Activated T-helper 2 cell treated with anti-CD3 and anti-CD28 coated beads, Interferon-gamma antibody, Interleukin-2, Interleukin-4, amounts not matched to agents 10 μg/mL and 5 μg/mL and 100 μg/mL, durations not matched to agents 14 hours and 24 hours and 36 hours (primary cell): ENCODE measurements at regions not wholly inside any gene's neighbourhood (a gene's known extent, or its start where the extent isn't known, plus 50 kb on each side); places are given as distances from the start of the nearest gene placed in this dataset.
"Not testable (repeated sequence)": the region's sequence is repeated elsewhere in the genome, so short reads cannot be mapped to it uniquely, and the experiment has no call there.

ENCODE experiments used
- DNase-seq: peaks from one replicate; pipeline ENCODE4 v3.0.0; 2021; ENCODE audit warnings: low spot score
- H3K27ac Mint-ChIP-seq: one replicate; pipeline ENCODE4 v1.8.0; 2021; ENCODE audit warnings: mixed read lengths
- H3K27me3 Mint-ChIP-seq: one replicate; pipeline ENCODE4 v1.8.0; 2021; ENCODE audit warnings: low read depth, mixed read lengths
- H3K36me3 Mint-ChIP-seq: one replicate; pipeline ENCODE4 v1.8.0; 2021; ENCODE audit warnings: low read depth, mixed read lengths
- H3K4me1 Mint-ChIP-seq: one replicate; pipeline ENCODE4 v1.8.0; 2021; ENCODE audit warnings: low read depth, mixed read lengths
- H3K4me3 Mint-ChIP-seq: one replicate; pipeline ENCODE4 v1.8.0; 2021; ENCODE audit warnings: low read depth, mild to moderate bottlenecking, moderate library complexity, mixed read lengths
- H3K9me3 Mint-ChIP-seq: one replicate; pipeline ENCODE4 v1.8.0; 2021; ENCODE audit warnings: mixed read lengths
- intact Hi-C: fragments of 100-400 bp; cut with micrococcal nuclease; formaldehyde crosslinking; loops from one replicate; pipeline ENCODE4 v1.15.1; 2023

DNA sequence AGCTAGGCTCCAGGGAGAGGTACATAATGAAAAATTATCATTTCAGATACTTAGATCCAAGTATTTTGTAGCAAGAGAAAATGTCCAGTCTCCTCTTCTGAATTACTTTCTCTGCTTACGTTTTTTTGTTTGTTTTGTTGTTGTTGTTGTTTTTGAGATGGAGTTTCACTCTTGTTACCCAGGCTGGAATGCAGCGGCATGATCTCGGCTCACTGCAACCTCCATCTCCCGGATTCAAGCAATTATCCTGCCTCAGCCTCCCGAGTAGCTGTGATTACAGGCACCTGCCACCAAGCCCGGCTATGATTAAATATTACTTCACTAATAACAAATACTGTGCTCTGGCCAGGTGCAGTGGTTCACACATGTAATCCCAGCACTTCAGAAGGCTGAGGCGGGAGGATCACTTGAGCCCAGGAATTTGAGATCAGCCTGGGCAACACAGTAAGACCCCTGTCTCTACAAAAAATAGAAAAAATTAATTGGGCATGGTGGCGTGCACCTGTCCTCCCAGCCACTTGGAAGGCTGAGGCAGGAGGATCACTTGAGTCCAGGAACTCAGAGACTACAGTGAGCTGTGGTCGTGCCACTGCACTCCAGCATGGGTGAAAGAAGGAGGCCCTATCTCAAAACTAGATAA, 155.0 kb upstream of the JARID2 start:
- Mint-ChIP-seq H3K9me3 (no peaks in the 10 kb centered on the region), H3K4me3 (no peak overlapping the region), H3K4me1 (peaks cover 4% of the 10 kb centered on the region), H3K27ac (no peak overlapping the region), H3K27me3 (peaks cover 2% of the 10 kb centered on the region), H3K36me3 (no peaks in the 10 kb centered on the region)
- no peak for DNase-seq
- intact Hi-C loops = no loop called here

DNA sequence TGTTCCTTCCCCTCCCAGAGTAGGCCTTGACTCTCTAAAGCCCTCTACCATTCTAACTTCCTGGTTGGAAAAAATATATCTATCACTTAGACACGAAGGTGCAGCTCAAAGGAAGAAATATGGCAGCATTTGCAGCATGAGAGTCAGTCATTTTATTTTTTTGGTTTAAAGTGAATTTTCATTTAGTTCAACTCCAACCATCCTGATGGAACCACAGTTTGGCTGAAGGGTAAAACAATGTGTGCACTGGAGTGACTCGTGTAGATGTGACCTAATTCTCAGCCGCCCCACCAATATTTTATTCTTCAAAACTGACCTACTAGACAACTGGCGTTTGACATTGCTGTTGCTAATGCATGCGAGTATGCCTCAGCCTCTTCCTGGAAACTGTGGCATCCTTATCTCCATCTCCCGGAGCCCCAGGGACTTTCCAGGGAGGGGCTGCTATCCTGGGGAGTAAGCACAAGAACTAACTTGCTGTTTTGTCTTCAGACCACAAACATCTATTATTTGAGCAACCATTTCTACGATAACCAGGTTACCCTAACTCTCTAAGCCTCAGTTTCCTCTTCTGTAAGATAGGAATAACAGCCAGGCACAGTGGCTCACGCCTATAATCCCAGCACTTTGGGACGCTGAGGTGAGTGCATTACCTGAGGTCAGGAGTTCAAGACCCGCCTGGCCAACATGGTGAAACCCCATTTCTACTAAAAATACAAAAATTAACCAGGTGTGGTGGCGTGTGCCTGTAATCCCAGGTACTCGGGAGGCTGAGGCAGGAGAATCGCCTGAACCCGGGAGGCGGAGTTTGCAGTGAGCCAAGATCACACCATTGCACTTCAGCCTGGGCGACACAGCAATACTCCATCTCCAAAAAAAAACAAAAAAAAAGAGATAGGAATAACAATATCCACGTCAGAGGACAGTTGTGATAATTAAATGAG, 148.7 kb upstream of the JARID2 start:
- Mint-ChIP-seq H3K27ac (peak overlapping the region; percentile 60), H3K27me3 (peaks cover 2% of the 10 kb centered on the region)
- intact Hi-C loops = no loop called here

DNA sequence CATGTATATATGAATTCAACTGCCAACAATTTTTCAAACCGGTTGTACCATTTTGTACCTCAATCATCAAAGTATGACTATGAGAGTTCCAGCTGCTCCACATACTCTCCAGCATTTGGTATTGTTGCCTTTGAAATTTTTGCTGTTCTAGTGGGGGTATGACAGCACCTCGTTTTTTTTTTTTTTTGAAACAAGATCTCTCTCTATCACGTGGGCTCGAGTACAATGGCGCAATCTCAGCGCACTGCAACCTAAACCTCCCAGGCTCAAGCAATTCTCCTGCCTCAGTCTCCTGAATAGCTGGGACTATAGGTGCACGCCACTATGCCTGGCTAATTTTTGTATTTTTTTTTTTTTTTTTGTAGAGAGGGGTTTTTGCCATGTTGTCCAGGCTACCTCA, 144.7 kb upstream of the JARID2 start:
- peaks cover 6% of the 10 kb centered on the region for H3K9me3 Mint-ChIP-seq

More for the DNA sequence above, 148.7 kb upstream of the JARID2 start:
- H3K9me3 Mint-ChIP-seq = no peaks in the 10 kb centered on the region
- no peak for DNase-seq
- H3K36me3 Mint-ChIP-seq = no peaks in the 10 kb centered on the region
- peaks cover 6% of the 10 kb centered on the region for H3K4me1 Mint-ChIP-seq
- H3K4me3 Mint-ChIP-seq = no peak overlapping the region

DNA sequence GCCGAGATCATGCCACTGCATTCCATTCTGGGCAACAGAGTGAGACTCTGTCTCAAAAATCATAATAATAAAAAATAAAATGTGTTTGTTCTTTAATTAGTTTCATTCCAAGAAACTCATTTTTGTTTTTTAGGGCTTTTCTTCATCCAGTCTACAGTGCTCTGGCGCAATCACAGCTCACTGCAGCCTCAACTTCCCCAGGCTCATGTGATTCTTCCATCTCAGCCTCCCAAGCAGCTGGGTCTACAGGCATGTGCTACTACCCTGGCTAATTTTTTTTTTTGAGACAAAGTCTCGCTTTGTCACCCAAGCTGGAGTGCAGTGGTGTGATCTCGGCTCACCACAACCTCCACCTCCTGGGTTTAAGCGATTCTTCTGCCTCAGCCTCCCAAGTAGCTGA, 143.6 kb upstream of the JARID2 start:
- no peak overlapping the region for H3K27ac Mint-ChIP-seq
- no peak overlapping the region for H3K4me3 Mint-ChIP-seq
- DNase-seq = no peak
- H3K36me3 Mint-ChIP-seq = peaks cover 2% of the 10 kb centered on the region
- H3K9me3 Mint-ChIP-seq = peaks cover 6% of the 10 kb centered on the region
- H3K4me1 Mint-ChIP-seq = peaks cover under 1% of the 10 kb centered on the region
- peaks cover 3% of the 10 kb centered on the region for H3K27me3 Mint-ChIP-seq
- intact Hi-C loops = no loop called here

More for the DNA sequence above, 144.7 kb upstream of the JARID2 start:
- peaks cover 3% of the 10 kb centered on the region for H3K27me3 Mint-ChIP-seq
- DNase-seq = no peak
- H3K36me3 Mint-ChIP-seq = peaks cover 2% of the 10 kb centered on the region
- intact Hi-C loops = no loop called here
- H3K4me3 Mint-ChIP-seq = no peak overlapping the region
- no peak overlapping the region for H3K27ac Mint-ChIP-seq
- H3K4me1 Mint-ChIP-seq = peaks cover 6% of the 10 kb centered on the region

DNA sequence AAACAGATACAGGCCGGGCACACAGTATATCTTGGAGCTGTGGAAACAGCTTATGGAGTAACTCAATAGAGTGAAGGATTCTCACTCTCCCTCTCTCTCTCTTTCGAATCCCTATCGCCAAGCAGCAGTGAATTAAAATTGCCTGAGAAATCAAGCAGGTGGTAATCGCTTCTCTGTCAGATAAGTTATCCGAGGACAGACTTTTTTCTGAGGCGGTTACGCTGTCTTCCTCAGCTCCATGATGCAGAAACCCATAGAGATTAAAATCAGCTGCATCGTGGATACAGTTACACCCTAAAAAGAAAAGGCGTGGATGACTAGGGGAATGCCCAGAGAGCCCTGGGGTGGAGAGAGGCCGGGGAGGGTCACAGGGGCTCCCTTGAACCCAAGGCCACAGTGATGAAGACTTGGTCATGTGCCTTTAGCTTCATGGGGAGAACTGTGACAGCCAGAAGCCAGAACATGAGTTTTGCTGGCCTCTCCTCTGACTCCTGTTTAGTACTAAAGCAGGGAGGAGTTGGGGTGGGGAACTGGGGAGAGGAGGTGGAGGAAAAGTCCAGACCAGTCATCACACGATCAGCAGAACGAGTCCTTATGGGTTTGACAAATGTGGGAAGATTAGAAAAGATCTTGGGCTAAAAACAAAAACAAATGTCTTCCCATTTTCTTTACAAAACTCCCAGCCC, 138.8 kb upstream of the JARID2 start:
- peaks cover 2% of the 10 kb centered on the region for H3K36me3 Mint-ChIP-seq
- H3K27ac Mint-ChIP-seq = no peak overlapping the region
- no peak for DNase-seq
- intact Hi-C loops = no loop called here
- H3K27me3 Mint-ChIP-seq = peaks cover 3% of the 10 kb centered on the region
- H3K4me1 Mint-ChIP-seq = peaks cover 3% of the 10 kb centered on the region
- peaks cover 6% of the 10 kb centered on the region for H3K9me3 Mint-ChIP-seq
- H3K4me3 Mint-ChIP-seq = no peak overlapping the region

DNA sequence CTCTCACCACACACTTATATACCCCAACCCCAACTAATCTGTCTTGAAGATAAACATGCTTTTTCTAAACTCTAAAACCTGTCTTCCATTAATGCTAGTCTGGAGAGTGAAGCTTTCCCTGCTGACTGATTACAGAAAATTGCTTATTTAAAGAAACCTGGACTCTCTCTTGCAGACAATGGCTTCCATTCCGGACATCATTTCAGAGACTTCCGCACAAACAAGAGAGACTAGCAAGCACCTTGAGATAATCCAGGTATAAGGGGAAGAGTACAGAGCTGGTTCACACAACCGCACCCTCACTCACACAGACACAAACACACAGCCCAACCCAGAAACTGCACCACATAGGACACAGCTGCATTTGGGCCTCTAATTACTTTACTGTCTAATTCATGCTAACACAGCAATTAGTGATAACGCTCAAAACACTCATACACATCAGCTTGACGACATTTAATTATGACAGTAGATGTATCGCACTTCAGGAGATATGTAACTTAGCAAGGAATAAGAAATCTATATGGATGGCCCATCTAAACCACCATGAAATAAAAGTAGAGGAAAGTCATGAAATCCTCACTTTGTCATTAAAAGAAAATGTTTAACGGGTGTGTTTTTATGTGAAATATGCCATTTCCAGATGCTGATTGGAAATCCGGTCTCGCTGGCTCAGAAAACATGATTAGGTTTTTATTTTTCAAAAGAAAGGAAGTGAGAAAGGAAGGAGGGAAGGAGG, 138.1 kb upstream of the JARID2 start:
- Mint-ChIP-seq H3K27ac (no peak overlapping the region), H3K27me3 (peaks cover 3% of the 10 kb centered on the region), H3K4me3 (no peak overlapping the region), H3K9me3 (peaks cover 6% of the 10 kb centered on the region), H3K4me1 (peaks cover 3% of the 10 kb centered on the region), H3K36me3 (peaks cover 2% of the 10 kb centered on the region)
- intact Hi-C loops = no loop called here
- DNase-seq = no peak

DNA sequence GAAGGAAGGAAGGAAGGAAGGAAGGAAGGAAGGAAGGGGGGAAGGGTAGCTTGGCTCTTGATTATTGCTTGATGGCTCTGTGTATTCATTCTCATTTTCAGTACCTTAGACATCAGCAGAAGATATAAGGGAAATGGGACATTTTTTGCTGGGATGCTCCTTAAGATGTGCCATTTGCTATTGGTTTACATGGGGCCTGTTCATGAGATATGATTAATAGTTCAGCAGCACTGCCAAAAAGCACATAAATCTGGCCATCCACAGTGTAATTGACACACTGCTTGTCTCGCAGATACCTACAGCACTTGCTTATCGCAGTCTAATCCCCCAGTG, 137.5 kb upstream of the JARID2 start:
- peaks cover 3% of the 10 kb centered on the region for H3K4me1 Mint-ChIP-seq

DNA sequence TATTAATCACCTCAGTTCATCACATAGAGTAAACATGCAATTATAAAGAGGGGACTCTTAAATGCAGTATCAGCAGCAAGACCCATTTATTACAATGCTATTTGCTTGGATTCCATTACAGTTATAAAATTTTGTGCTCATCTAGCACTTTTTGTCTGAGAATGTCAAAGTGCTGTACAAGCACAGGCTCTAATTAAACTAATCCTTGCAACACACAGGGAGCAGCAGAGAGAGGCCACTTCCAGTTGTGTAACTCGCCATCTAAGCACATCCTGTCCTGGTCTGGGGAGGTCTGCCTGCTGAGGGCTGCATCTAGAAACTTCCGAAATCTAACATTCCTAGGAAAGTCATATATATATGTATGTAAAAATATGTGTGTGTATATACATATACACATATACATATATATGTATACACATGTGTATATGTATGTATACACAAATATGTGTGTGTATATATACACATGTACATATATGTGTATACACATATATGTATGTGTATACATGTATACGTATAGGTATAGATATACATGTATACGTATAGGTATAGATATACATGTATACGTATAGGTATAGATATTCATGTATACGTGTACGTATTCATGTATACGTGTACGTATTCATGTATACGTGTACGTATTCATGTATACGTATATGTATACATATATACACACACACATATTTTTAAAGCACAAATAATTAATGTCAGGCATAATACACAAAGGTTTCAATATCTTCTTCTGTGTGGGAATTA, 136.4 kb upstream of the JARID2 start:
- DNase-seq = no peak
- no peak overlapping the region for H3K4me3 Mint-ChIP-seq
- intact Hi-C loops = no loop called here

More for the DNA sequence above, 137.5 kb upstream of the JARID2 start:
- H3K9me3 Mint-ChIP-seq = peaks cover 6% of the 10 kb centered on the region
- no peak for DNase-seq
- peaks cover 3% of the 10 kb centered on the region for H3K27me3 Mint-ChIP-seq
- intact Hi-C loops = no loop called here
- H3K27ac Mint-ChIP-seq = no peak overlapping the region
- no peak overlapping the region for H3K4me3 Mint-ChIP-seq
- H3K36me3 Mint-ChIP-seq = peaks cover 2% of the 10 kb centered on the region

DNA sequence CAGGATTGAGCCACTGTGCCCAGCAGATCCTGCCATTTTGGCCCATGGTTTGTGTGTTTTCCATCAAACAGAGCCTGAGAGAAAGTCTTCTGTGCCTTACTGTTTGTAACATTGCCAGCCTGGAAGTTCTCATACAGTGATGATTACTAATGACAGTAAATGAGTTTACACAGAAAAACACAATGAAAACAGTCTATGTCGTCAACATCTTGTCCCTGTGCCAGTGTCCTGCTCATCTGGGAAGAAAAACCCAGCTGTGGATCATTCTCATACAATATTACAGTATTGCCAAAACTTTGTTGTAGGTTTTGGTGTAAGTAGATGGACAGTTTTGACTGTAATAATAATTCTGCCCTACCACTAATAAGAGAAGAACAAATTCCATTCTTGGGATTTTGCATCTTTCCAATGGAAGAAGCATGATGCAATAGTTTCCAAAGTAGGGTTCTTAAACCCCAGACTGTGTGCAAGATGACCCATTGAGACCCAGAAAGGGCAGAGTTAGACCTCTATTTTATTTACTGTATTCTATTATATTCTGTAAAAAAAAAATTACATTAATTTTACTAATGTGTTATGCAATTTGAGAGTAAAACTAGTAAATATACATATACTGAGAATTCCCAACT, 135.0 kb upstream of the JARID2 start:
- H3K4me3 Mint-ChIP-seq = no peak overlapping the region
- no peak overlapping the region for H3K27ac Mint-ChIP-seq
- H3K36me3 Mint-ChIP-seq = no peaks in the 10 kb centered on the region
- H3K9me3 Mint-ChIP-seq = peaks cover under 1% of the 10 kb centered on the region
- intact Hi-C loops = no loop called here
- DNase-seq = no peak
- no peaks in the 10 kb centered on the region for H3K27me3 Mint-ChIP-seq
- H3K4me1 Mint-ChIP-seq = peaks cover 3% of the 10 kb centered on the region

More for the DNA sequence above, 136.4 kb upstream of the JARID2 start:
- H3K27me3 Mint-ChIP-seq = peaks cover 3% of the 10 kb centered on the region
- H3K27ac Mint-ChIP-seq = no peak overlapping the region
- H3K9me3 Mint-ChIP-seq = peaks cover 6% of the 10 kb centered on the region
- peaks cover 2% of the 10 kb centered on the region for H3K36me3 Mint-ChIP-seq
- H3K4me1 Mint-ChIP-seq = peaks cover 3% of the 10 kb centered on the region

DNA sequence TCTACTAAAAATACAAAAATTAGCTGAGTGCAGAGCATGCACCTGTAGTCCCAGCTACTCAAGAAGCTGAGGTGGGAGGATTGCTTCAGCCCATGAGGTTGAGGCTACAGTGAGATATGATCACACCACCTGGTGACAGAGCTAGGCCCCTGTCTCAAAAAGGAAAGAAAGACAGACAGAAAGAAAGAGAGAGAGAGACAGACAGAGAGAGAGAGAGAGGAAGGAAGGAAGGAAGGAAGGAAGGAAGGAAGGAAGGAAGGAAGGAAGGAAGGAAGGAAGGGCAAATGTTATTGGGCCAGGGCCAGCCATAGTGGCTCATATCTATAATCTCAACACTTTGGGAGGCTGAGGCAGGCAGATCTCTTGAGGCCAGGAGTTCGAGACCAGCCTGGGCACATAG, 134.3 kb upstream of the JARID2 start:
- H3K27ac Mint-ChIP-seq, H3K36me3 Mint-ChIP-seq, H3K4me1 Mint-ChIP-seq, H3K27me3 Mint-ChIP-seq, H3K4me3 Mint-ChIP-seq, DNase-seq, intact Hi-C loops, H3K9me3 Mint-ChIP-seq: not testable (repeated sequence)

DNA sequence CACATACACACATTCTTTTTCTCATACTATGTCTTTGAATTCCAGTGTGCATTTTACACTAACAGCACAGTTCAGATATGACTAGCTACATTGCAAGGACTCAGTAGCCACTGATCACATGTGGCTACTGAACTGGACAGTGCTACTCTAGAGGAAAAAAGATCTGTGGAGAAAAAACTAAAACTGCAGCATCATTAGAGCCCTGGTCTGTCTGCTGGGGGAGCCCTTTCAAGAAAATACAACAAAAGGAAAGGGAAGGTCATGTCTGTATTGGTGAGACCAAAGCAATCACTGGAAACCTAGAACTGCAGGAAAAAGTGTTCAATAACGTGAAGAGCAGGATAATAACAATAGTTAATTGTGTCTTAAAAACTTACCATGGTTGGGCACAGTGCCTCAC, 132.3 kb upstream of the JARID2 start:
- H3K4me1 Mint-ChIP-seq = peaks cover 3% of the 10 kb centered on the region
- DNase-seq = no peak
- H3K36me3 Mint-ChIP-seq = no peaks in the 10 kb centered on the region
- H3K9me3 Mint-ChIP-seq = no peaks in the 10 kb centered on the region
- intact Hi-C loops = no loop called here
- H3K27ac Mint-ChIP-seq = no peak overlapping the region
- H3K27me3 Mint-ChIP-seq = no peaks in the 10 kb centered on the region
- no peak overlapping the region for H3K4me3 Mint-ChIP-seq

DNA sequence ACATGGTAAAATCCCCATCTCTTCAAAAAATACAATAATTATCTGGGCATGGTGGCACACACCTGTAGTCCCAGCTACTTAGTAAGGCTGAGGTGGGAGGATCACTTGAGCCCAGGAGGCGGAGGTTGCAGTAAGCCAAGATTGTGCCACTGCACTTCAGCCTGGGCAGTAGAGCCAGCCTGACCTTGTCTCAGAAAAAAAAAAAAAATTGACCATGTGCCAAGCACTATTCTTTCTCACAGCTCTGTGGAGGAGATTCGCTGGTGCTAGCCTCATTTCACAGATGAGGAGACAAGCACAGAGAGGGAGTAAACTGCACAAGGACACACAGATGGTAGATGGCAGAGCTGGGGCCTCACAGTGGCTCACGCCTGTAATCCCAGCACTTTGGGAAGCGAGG, 131.8 kb upstream of the JARID2 start:
- no peak overlapping the region for H3K4me3 Mint-ChIP-seq
- no peaks in the 10 kb centered on the region for H3K27me3 Mint-ChIP-seq
- intact Hi-C loops = no loop called here
- peaks cover 3% of the 10 kb centered on the region for H3K4me1 Mint-ChIP-seq
- no peaks in the 10 kb centered on the region for H3K9me3 Mint-ChIP-seq
- no peaks in the 10 kb centered on the region for H3K36me3 Mint-ChIP-seq
- DNase-seq = no peak
- H3K27ac Mint-ChIP-seq = no peak overlapping the region
